ENCODE measurements at regions not wholly inside any gene's neighbourhood (a gene's known extent, or its start where the extent isn't known, plus 50 kb on each side); places are given as distances from the start of the nearest gene placed in this dataset.

DNA sequence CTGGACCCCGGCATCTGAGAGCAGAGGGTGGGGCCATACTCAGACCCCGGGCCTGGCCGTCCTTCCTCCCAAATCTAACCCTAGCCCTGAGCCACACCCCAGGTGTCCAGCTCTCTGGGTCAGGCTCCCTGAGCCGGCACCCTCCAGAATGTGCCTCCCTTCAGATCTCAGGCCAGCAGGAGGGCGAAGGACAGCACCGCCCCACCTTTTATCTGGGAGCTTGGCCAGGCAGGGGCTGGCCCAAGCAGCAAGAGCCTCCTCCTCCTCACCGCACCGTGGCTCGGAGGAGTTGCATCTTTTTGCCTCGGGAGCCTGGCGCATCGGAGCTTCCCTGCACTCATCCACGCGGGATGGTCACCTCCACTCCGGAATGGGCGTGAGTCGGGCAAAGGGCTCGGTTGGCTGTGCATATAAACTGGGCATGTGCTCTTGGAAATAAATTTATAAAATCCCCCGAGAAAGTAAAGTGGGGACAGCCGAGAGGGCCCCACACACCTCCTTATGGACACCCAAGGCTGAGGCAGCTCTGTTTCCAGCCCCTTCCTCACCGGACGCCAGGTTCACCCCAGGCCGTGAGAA lies 69.1 kb upstream of the CTDP1 start:
- in situ Hi-C loops (cut with MboI; ENCODE audit: low sequenced_read_pairs, unreplicated experiment), result no loop called here
- DNase-seq (ENCODE audit: low spot score), result no peak
- TF ChIP-seq, protein P1, sequence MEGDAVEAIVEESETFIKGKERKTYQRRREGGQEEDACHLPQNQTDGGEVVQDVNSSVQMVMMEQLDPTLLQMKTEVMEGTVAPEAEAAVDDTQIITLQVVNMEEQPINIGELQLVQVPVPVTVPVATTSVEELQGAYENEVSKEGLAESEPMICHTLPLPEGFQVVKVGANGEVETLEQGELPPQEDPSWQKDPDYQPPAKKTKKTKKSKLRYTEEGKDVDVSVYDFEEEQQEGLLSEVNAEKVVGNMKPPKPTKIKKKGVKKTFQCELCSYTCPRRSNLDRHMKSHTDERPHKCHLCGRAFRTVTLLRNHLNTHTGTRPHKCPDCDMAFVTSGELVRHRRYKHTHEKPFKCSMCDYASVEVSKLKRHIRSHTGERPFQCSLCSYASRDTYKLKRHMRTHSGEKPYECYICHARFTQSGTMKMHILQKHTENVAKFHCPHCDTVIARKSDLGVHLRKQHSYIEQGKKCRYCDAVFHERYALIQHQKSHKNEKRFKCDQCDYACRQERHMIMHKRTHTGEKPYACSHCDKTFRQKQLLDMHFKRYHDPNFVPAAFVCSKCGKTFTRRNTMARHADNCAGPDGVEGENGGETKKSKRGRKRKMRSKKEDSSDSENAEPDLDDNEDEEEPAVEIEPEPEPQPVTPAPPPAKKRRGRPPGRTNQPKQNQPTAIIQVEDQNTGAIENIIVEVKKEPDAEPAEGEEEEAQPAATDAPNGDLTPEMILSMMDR (IDR thresholded peaks at IDR 0.05; ENCODE audit: borderline replicate concordance, control extremely low read depth, extremely low read depth, insufficient read depth, missing control alignments), result no peak

DNA sequence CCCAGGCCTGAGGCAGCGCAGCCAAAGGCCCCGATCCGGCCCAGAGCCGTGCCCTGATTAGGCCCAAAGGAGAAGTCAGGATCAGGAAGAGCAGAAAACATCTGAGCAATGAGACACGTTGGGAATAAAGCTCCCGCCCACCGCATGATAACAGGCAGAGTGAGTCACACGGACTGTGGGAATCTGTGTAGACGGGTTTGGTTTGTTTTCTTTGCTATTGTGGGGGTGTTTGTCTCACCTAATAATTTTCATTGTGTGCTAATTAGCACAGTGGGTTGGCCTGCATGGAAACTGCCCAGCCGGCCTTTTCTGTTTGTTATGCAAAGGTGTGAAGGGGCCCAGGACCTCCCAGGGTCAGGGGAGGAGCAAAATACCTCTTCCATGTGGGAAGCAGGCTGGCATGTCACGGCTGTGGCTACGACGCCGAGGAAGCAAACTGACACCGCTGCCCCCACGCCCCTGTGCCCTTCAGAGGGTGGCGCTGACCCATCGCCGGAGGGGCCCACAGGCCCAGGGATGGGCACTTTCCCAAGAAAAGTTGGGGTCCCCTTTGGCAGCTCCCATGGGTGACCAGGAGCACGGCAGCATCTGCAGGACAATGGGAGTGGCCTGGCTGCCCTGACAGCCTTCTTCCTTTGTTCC lies 68.4 kb upstream of the CTDP1 start:
- TF ChIP-seq, protein P1 (IDR thresholded peaks at IDR 0.05; ENCODE audit: borderline replicate concordance, control extremely low read depth, extremely low read depth, insufficient read depth, missing control alignments), result no peak
- no peak for DNase-seq (ENCODE audit: low spot score)
- in situ Hi-C loops (cut with MboI; ENCODE audit: low sequenced_read_pairs, unreplicated experiment), result no loop called here

DNA sequence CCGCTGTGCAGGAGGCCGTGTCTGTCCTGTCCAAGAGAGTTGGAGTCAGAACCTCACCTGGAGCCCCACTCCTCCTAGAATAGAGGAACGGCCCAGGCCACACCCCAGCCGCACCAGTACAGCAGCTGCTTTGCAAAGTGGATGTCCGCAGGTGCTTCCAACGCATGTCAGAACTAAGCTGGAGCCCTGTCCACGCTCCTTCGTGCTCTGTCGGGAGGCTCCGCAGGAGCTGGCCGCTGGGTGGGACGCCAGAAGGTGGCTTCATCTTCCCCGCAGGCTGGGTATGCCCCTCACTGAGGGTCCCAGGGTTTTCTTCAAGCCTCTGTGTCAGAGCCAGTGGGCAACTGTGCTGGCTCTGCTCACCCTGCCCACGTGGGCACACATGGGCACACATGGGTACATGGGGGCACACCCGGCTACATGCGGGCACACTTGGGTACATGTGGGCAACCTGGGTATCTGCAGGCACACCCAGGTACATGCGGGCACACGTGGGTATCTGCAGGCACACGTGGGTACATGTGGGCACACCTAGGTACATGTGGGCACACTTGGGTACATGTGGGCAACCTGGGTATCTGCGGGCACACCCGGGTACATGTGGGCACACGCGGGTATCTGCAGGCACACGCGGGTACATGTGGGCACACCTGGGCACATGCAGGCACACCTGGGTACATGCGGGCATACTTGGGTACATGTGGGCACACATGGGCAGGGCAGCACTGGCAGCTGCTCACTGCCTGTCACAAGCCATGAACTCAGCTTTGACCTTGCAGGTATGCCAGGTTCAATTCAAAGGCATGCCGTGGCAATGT lies 67.1 kb upstream of the CTDP1 start:
- no peak for DNase-seq (ENCODE audit: low spot score)
- TF ChIP-seq, protein P1 (IDR thresholded peaks at IDR 0.05; ENCODE audit: borderline replicate concordance, control extremely low read depth, extremely low read depth, insufficient read depth, missing control alignments), result no peak

DNA sequence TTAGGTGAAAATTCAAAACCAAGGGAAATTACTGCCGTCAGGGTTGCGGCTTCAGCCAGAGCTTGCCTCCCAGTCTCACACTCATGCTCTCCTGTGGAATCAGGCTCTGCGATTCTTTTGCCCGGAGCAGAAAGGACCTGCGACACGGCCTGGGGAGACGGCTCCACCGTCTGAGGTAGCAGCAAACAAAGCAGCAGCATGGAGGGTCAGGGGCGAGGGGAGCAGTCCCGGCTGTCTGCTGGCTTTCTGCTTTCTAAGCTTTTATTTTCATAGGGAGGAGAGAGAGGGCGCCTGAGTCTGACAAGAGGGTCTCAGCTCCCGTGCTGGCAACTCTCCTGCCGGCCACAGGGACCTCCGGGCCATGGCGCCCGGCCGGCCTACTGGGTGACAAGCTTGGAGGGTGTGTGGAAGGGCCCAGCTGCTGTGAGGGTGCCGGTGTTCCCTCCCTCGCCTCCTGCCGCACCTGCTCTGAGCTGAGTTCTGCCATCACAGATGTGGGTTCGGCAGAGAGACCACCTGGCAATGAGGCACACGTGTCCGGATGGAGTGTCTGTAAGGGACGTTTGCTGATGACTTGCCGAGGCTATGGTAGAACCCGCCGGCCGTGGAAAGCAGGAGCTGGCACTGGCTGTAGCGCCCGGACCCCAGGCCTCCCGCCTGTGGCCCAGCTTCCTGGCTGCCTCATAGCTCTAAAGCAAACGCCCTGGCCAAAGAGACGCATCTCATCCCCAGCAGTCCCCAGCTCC lies 66.2 kb upstream of the CTDP1 start:
- TF ChIP-seq, protein P1 (IDR thresholded peaks at IDR 0.05; ENCODE audit: borderline replicate concordance, control extremely low read depth, extremely low read depth, insufficient read depth, missing control alignments), result no peak
- DNase-seq (ENCODE audit: low spot score), result no peak
- in situ Hi-C loops (cut with MboI; ENCODE audit: low sequenced_read_pairs, unreplicated experiment), result no loop called here

More for the DNA sequence above, 67.1 kb upstream of the CTDP1 start:
- in situ Hi-C loops (cut with MboI; ENCODE audit: low sequenced_read_pairs, unreplicated experiment), result no loop called here

DNA sequence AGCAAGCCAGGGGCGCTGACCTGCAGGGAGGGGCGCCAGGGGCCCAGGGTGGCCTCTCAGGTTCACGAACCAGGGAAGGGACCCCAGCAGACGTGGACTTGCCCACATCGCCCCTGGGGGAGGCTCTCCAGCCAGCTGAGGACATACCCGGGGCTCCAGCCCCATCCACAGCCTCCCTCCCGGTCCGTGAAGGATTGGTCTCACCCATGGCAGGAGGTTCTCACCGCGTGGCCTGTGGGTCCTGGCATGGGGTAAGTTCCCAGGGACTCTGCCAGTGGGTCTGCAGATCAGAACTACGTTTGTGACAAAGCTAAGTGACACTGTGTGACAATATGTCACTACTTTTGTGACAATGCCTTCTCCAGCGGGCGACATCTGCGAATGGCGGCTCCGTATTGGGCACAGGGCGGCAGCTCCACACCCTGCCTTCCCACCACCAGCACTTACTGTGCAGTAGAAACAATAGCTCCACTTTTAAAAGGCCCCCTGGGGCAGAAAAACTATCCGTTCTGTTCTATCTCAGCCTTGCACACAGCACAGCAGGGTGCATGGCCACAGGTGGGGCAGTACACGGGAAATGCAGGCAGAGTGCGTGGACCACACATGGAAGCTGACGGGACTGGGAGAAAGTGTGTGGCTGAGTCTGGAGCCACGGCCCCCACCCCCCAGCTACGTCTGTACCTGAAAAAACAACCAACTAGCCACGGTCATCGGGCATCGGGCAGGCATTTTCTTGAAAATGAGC lies 65.2 kb upstream of the CTDP1 start:
- TF ChIP-seq, protein P1 (IDR thresholded peaks at IDR 0.05; ENCODE audit: borderline replicate concordance, control extremely low read depth, extremely low read depth, insufficient read depth, missing control alignments), result no peak
- no peak for DNase-seq (ENCODE audit: low spot score)
- in situ Hi-C loops (cut with MboI; ENCODE audit: low sequenced_read_pairs, unreplicated experiment), result no loop called here
